HepG2 (cell line): ENCODE measurements at regions not wholly inside any gene's neighbourhood (a gene's known extent, or its start where the extent isn't known, plus 50 kb on each side); places are given as distances from the start of the nearest gene placed in this dataset.

Experiments
- ATAC-seq: fragments of 200-7000 bp; cut with Tn5 transposase; 3 replicates; pipeline ENCODE4 v1.9.1; 2020; ENCODE audit warnings: mild to moderate bottlenecking, moderate library complexity
- BruUV-seq: library from RNA; stranded (reverse); fragments of 400-500 nt; replicated peaks from 2 replicates; lab custom pipeline; 2021; lab: Mats Ljungman, UMichigan
- CTCF ChIA-PET: fragments of 300-600 bp; formaldehyde crosslinking; extraction: SDS; loops from one replicate; lab custom pipeline; 2021; ENCODE audit warnings: low total read pairs, inconsistent platforms, low intra/inter-chr PET ratio; lab: Yijun Ruan, JAX
- POLR2A ChIA-PET: fragments of 350-600 bp; sonication (Branson Sonifier 250); formaldehyde crosslinking; loops from one replicate; lab custom pipeline; 2020; ENCODE audit warnings: antibody characterized with exemption, inconsistent platforms; lab: Yijun Ruan, JAX
- DNase-seq: peaks from one replicate; pipeline ENCODE4 v3.0.0-alpha.2; 2015; ENCODE audit warnings: low spot score
- FAIRE-seq: peaks from 3 replicates; lab custom pipeline; 2011; peaks lifted over from hg19 to GRCh38; lab: Jason Lieb, UNC
- H2AFZ ChIP-seq: one replicate; pipeline ENCODE4 v1.6.1; 2011; ENCODE audit warnings: low read length, inconsistent platforms
- H3K27ac ChIP-seq: fragments of 300-600 bp; 3 replicates; pipeline ENCODE4 v1.8.0; 2011; ENCODE audit warnings: mixed run types, mild to moderate bottlenecking, mixed read lengths, low read length, inconsistent platforms; ENCODE audit not compliant: insufficient read depth; ENCODE audit errors: extremely low read length
- H3K27me3 ChIP-seq, 2 experiments: fragments of 200-600 bp in 1 of 2; 2 replicates in 1 of 2; 3 replicates in 1 of 2; pipeline versions ENCODE4 v1.6.0 to v1.8.0; 2011; ENCODE audit warnings: low read length in 2 of 2, mild to moderate bottlenecking in 2 of 2, moderate library complexity in 2 of 2, inconsistent platforms in 1 of 2; ENCODE audit not compliant: insufficient read depth in 2 of 2, control insufficient read depth in 1 of 2
- H3K36me3 ChIP-seq, 2 experiments: fragments of 200-600 bp in 1 of 2; replicated peaks in 1 of 2; 2 replicates in 1 of 2; 3 replicates in 1 of 2; pipeline versions ENCODE4 v1.5.1 to v1.8.0; 2011; ENCODE audit warnings: low read length in 2 of 2, inconsistent platforms in 1 of 2; ENCODE audit not compliant: insufficient read depth in 2 of 2, control insufficient read depth in 1 of 2
- H3K4me1 ChIP-seq: 2 replicates; pipeline ENCODE4 v1.5.1; 2012; ENCODE audit warnings: low read length, inconsistent platforms; ENCODE audit not compliant: insufficient read depth
- H3K4me2 ChIP-seq: 2 replicates; pipeline ENCODE4 v1.6.0; 2011; ENCODE audit warnings: low read depth, low read length, inconsistent platforms
- H3K4me3 ChIP-seq, 3 experiments: fragments of 200-600 bp in 1 of 3; sonication (generic), shearing (Covaris generic) in 1 of 3; replicated peaks in 1 of 3; 2 replicates each; pipeline ENCODE4 v1.5.1; 2011 to 2016; ENCODE audit warnings: low read length in 3 of 3, inconsistent platforms in 2 of 3, low read depth in 2 of 3, mild to moderate bottlenecking in 2 of 3, control low read depth in 1 of 3, mixed read lengths in 1 of 3; ENCODE audit not compliant: insufficient read depth in 1 of 3
- H3K79me2 ChIP-seq: one replicate; pipeline ENCODE4 v1.6.1; 2011; ENCODE audit warnings: low read length, inconsistent platforms; ENCODE audit not compliant: insufficient read depth
- H3K9ac ChIP-seq: 2 replicates; pipeline ENCODE4 v1.6.0; 2011; ENCODE audit warnings: mild to moderate bottlenecking, low read depth, low read length, inconsistent platforms; ENCODE audit not compliant: insufficient read depth
- H3K9me3 ChIP-seq: 2 replicates; pipeline ENCODE4 v1.5.1; 2012; ENCODE audit warnings: mild to moderate bottlenecking, low read length
- H4K20me1 ChIP-seq: 2 replicates; pipeline ENCODE4 v1.6.0; 2011; ENCODE audit warnings: inconsistent platforms, mild to moderate bottlenecking, low read length, moderate library complexity; ENCODE audit not compliant: insufficient read depth
- AGO1 ChIP-seq: fragments of 200-400 bp; formaldehyde crosslinking; IDR thresholded peaks from 2 replicates; pipeline ENCODE4 v1.6.1; 2017; ENCODE audit warnings: mild to moderate bottlenecking, low read depth, low read length, moderate library complexity; ENCODE audit not compliant: poor library complexity, severe bottlenecking
- DMAP1 ChIP-seq: IDR thresholded peaks from 2 replicates; pipeline ENCODE4 v1.6.1; 2016
- HIVEP1 ChIP-seq: sonication (generic); formaldehyde crosslinking; IDR thresholded peaks from 2 replicates; pipeline ENCODE4 v1.4.0; 2020; ENCODE audit warnings: mild to moderate bottlenecking, missing genetic modification reagents
- HMG20B ChIP-seq: conservative IDR thresholded peaks from 2 replicates; pipeline ENCODE4 v1.6.1; 2016; ENCODE audit warnings: missing genetic modification reagents, missing compliant biosample characterization
- HMGA1 ChIP-seq: sonication (generic); formaldehyde crosslinking; conservative IDR thresholded peaks from 2 replicates; pipeline ENCODE4 v1.4.0; 2020; ENCODE audit warnings: missing genetic modification reagents
- MTA3 ChIP-seq: sonication (generic); formaldehyde crosslinking; IDR thresholded peaks from 2 replicates; pipeline ENCODE4 v1.4.0; 2020; ENCODE audit warnings: missing genetic modification reagents
- STAT5B ChIP-seq: sonication (generic); formaldehyde crosslinking; IDR thresholded peaks from 2 replicates; pipeline ENCODE4 v1.4.0; 2020; ENCODE audit warnings: missing genetic modification reagents
- ZBTB20 ChIP-seq: sonication (generic); formaldehyde crosslinking; IDR thresholded peaks from 2 replicates; pipeline ENCODE4 v1.8.1; 2023; ENCODE audit warnings: missing genetic modification reagents, low read depth, mild to moderate bottlenecking, borderline replicate concordance
- ZMAT3 ChIP-seq: sonication (generic); formaldehyde crosslinking; conservative IDR thresholded peaks from 2 replicates; pipeline ENCODE4 v1.7.0; 2021; ENCODE audit warnings: missing genetic modification reagents
- ZNF562 ChIP-seq: sonication (generic); formaldehyde crosslinking; IDR thresholded peaks from 2 replicates; pipeline ENCODE4 v1.8.0; 2022; ENCODE audit warnings: missing genetic modification reagents, borderline replicate concordance
- ZNF747 ChIP-seq: sonication (generic); formaldehyde crosslinking; IDR thresholded peaks from 2 replicates; pipeline ENCODE4 v1.8.1; 2023; ENCODE audit warnings: missing genetic modification reagents, mild to moderate bottlenecking, borderline replicate concordance
- WGBS: methylation state at CpG from one replicate; pipeline ENCODE4 v1.1.6; 2017; ENCODE audit warnings: low lambda C conversion rate; 5-methylcytosine and 5-hydroxymethylcytosine counted together
- in situ Hi-C: cut with HindIII; loops from 2 replicates; pipeline ENCODE4 v1.10.0; 2017; ENCODE audit warnings: low pct_unique_long_range_greater_than_20kb; ENCODE audit not compliant: extremely low pct_ligation_motif_present
- intact Hi-C: fragments of 100-400 bp; cut with micrococcal nuclease; formaldehyde crosslinking; loops from one replicate; pipeline ENCODE4 v1.10.0; 2022; ENCODE audit not compliant: unreplicated experiment
- TF ChIP-seq, protein P1 (sequence below): sonication (generic); formaldehyde crosslinking; IDR thresholded peaks from 2 replicates; pipeline ENCODE4 v1.8.0; 2022; ENCODE audit warnings: mild to moderate bottlenecking, missing genetic modification reagents, moderate library complexity
- TF ChIP-seq, protein P2 (sequence below): sonication (generic); formaldehyde crosslinking; IDR thresholded peaks from 2 replicates; pipeline ENCODE4 v1.5.0; 2020; ENCODE audit warnings: missing genetic modification reagents, mild to moderate bottlenecking, borderline replicate concordance

DNA sequence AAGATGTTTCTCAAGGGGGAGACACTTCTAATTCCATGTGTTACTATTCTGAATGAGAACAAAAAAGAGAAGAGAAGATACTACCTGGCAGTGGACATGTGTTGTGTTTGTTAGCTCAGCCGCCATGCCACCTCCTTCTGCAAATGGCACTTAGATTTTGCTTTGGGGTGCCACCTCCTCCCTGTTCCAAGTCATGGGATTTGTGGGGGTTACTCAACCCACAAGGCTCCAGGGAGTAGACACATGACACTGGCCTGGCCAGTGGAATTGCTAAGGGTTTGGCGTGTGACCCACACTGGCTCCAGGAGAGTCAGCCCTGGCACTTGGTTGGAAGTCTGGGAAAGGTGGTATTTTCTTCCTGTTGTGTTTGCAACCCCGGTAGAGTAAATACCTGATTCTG lies 129.1 kb downstream of the ZNF621 start:
- in situ Hi-C loops (no loop called here), intact Hi-C loops (no loop called here)
- 28% methylated on average over 3 of the region's 3 CpGs for WGBS
- DNase-seq (no peak), FAIRE-seq (no peak), ATAC-seq (no peak)
- ChIA-PET CTCF (no interaction called here), POLR2A (no interaction called here)
- Histone ChIP-seq H3K4me1 (no peaks in the 10 kb centered on the region), H3K9me3 (no peaks in the 10 kb centered on the region), H3K4me2 (no peak overlapping the region), H3K27ac (no peak overlapping the region), H3K27me3 (no peaks in the 10 kb centered on the region; a peak in 1 of 5 replicates), H3K9ac (no peak overlapping the region), H2AFZ (no peak overlapping the region), H3K36me3 (no peaks in the 10 kb centered on the region), H3K79me2 (no peaks in the 10 kb centered on the region), H3K4me3 (no peak overlapping the region), H4K20me1 (no peaks in the 10 kb centered on the region)
- TF ChIP-seq, protein P1, sequence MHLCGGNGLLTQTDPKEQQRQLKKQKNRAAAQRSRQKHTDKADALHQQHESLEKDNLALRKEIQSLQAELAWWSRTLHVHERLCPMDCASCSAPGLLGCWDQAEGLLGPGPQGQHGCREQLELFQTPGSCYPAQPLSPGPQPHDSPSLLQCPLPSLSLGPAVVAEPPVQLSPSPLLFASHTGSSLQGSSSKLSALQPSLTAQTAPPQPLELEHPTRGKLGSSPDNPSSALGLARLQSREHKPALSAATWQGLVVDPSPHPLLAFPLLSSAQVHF (CRISPR knock-in tag): no peak
- TF ChIP-seq MTA3 (CRISPR knock-in tag): no peak
- TF ChIP-seq AGO1: no peak
- TF ChIP-seq, protein P2, sequence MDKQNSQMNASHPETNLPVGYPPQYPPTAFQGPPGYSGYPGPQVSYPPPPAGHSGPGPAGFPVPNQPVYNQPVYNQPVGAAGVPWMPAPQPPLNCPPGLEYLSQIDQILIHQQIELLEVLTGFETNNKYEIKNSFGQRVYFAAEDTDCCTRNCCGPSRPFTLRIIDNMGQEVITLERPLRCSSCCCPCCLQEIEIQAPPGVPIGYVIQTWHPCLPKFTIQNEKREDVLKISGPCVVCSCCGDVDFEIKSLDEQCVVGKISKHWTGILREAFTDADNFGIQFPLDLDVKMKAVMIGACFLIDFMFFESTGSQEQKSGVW (CRISPR knock-in tag): no peak
- no peak for TF ChIP-seq ZNF562 (CRISPR knock-in tag)
- no peak for TF ChIP-seq HMGA1 (CRISPR knock-in tag)
- no peak for TF ChIP-seq ZBTB20 (CRISPR knock-in tag)
- no peak for TF ChIP-seq HMG20B (CRISPR knock-in tag)
- no peak for TF ChIP-seq ZMAT3
- no peak for TF ChIP-seq ZNF747 (CRISPR knock-in tag)
- TF ChIP-seq HIVEP1 (CRISPR knock-in tag): no peak
- no peak for TF ChIP-seq DMAP1
- no peak for TF ChIP-seq STAT5B (CRISPR knock-in tag)
- BruUV-seq: no TSS peak
